ENCODE measurements at regions not wholly inside any gene's neighbourhood (a gene's known extent, or its start where the extent isn't known, plus 50 kb on each side); places are given as distances from the start of the nearest gene placed in this dataset.
A peak's percentile ranks its signal among the peaks of the same experiment; 100 is the strongest.

- no peaks in the 10 kb centered on the region for H3K36me3 ChIP-seq (ENCODE audit: control insufficient read depth in 2 of 2, insufficient read depth in 2 of 2, low read length in 2 of 2)
- peaks cover 4% of the 10 kb centered on the region for H3K4me1 ChIP-seq (ENCODE audit: control insufficient read depth, insufficient read depth, low read length)
- H3K27ac ChIP-seq (ENCODE audit: low read length), result no peak overlapping the region
- no peaks in the 10 kb centered on the region for H3K9me3 ChIP-seq (ENCODE audit: control insufficient read depth in 2 of 2, low read length in 2 of 2)
- H3K4me3 ChIP-seq (ENCODE audit: low read length in 2 of 2), result no peak overlapping the region
- H3K27me3 ChIP-seq (ENCODE audit: control insufficient read depth in 1 of 2, insufficient read depth in 2 of 2, low read length in 2 of 2), result no peaks in the 10 kb centered on the region
- H3K9ac ChIP-seq (ENCODE audit: low read length in 2 of 2), result no peak overlapping the region
These were observed 322.7 kb downstream of the FOXO1 start for GRCh38 chr13:40343550-40344269.

- peaks cover 4% of the 10 kb centered on the region for H3K4me1 ChIP-seq (ENCODE audit: control insufficient read depth, insufficient read depth, low read length)
- H3K27ac ChIP-seq (ENCODE audit: low read length), result no peak overlapping the region
- H3K9me3 ChIP-seq (ENCODE audit: control insufficient read depth in 2 of 2, low read length in 2 of 2), result no peaks in the 10 kb centered on the region
- no peak overlapping the region for H3K4me3 ChIP-seq (ENCODE audit: low read length in 2 of 2)
- H3K27me3 ChIP-seq (ENCODE audit: control insufficient read depth in 1 of 2, insufficient read depth in 2 of 2, low read length in 2 of 2), result no peaks in the 10 kb centered on the region
- H3K9ac ChIP-seq (ENCODE audit: low read length in 2 of 2), result no peak overlapping the region
- H3K36me3 ChIP-seq (ENCODE audit: control insufficient read depth in 2 of 2, insufficient read depth in 2 of 2, low read length in 2 of 2), result no peaks in the 10 kb centered on the region
These were observed 321.9 kb downstream of the FOXO1 start for GRCh38 chr13:40344270-40345148.

DNA sequence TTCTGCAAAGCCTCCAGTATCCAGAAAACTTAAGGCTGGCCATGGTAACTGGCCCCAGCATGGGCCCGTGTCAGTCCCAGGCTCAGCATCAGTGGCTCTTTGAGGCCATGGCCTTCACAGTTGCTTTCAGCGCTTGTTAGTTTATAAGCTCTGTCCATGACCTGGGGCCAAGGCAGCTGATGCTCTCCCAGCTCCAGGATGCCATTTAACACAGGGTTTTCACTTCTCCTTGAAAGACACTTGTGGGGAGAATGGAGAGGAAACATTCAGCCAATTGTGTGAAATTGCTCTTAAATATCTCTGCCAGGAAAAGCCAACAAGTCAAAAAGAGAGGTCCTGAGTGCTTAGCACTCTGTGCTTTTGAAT is 321.3 kb downstream of the FOXO1 start:
- Histone ChIP-seq H3K9me3 (ENCODE audit: control insufficient read depth in 2 of 2, low read length in 2 of 2) (no peaks in the 10 kb centered on the region), H3K9ac (ENCODE audit: low read length in 2 of 2) (no peak overlapping the region), H3K27ac (ENCODE audit: low read length) (no peak overlapping the region), H3K4me3 (ENCODE audit: low read length in 2 of 2) (no peak overlapping the region), H3K4me1 (ENCODE audit: control insufficient read depth, insufficient read depth, low read length) (peaks cover 5% of the 10 kb centered on the region), H3K36me3 (ENCODE audit: control insufficient read depth in 2 of 2, insufficient read depth in 2 of 2, low read length in 2 of 2) (no peaks in the 10 kb centered on the region), H3K27me3 (ENCODE audit: control insufficient read depth in 1 of 2, insufficient read depth in 2 of 2, low read length in 2 of 2) (no peaks in the 10 kb centered on the region)

DNA sequence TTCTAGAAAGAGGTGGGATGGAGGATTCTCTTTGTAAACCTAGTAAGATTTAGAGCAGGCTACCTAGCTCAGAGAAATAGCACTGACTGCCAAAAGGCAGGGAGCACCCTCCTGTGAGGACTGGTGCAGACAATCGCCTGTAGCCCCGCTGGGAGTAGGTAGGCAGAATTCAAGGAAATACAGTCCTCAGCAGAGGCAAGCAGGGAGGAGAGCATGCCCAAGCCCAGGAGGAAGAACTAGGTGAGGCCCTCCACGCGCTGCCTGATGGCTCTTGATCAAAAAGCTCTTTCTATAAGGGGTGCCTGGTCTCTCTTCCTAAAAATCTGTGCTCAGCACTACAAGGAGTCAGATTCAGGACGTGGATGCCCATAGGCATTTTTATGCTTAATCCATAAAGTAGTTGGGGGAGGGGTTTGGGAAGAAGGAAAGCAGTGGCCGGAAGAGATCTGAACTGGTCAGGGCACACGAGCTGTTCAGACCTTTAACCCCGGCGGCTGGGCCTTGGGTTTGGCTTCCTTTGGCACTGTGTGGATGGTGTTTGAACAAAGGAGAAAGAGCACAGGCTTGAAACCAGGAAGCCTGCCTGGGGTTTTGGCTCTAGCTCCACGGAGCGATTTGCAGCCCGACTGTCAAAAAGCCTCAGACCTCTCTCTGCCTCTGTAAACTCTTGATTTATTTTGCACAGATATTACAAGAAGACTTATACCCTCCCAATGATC is 320.6 kb downstream of the FOXO1 start:
- Histone ChIP-seq H3K27ac (ENCODE audit: low read length) (no peak overlapping the region), H3K9ac (ENCODE audit: low read length in 2 of 2) (no peak overlapping the region), H3K4me1 (ENCODE audit: control insufficient read depth, insufficient read depth, low read length) (peaks cover 5% of the 10 kb centered on the region), H3K27me3 (ENCODE audit: control insufficient read depth in 1 of 2, insufficient read depth in 2 of 2, low read length in 2 of 2) (no peaks in the 10 kb centered on the region), H3K36me3 (ENCODE audit: control insufficient read depth in 2 of 2, insufficient read depth in 2 of 2, low read length in 2 of 2) (no peaks in the 10 kb centered on the region), H3K9me3 (ENCODE audit: control insufficient read depth in 2 of 2, low read length in 2 of 2) (no peaks in the 10 kb centered on the region), H3K4me3 (ENCODE audit: low read length in 2 of 2) (no peak overlapping the region)

- peaks cover 7% of the 10 kb centered on the region for H3K4me1 ChIP-seq (ENCODE audit: control insufficient read depth, insufficient read depth, low read length)
- no peaks in the 10 kb centered on the region for H3K36me3 ChIP-seq (ENCODE audit: control insufficient read depth in 2 of 2, insufficient read depth in 2 of 2, low read length in 2 of 2)
- H3K4me3 ChIP-seq (ENCODE audit: low read length in 2 of 2), result no peak overlapping the region
- no peak overlapping the region for H3K27ac ChIP-seq (ENCODE audit: low read length)
- H3K27me3 ChIP-seq (ENCODE audit: control insufficient read depth in 1 of 2, insufficient read depth in 2 of 2, low read length in 2 of 2), result no peaks in the 10 kb centered on the region
- H3K9ac ChIP-seq (ENCODE audit: low read length in 2 of 2), result no peak overlapping the region
- H3K9me3 ChIP-seq (ENCODE audit: control insufficient read depth in 2 of 2, low read length in 2 of 2), result no peaks in the 10 kb centered on the region
These were observed 319.8 kb downstream of the FOXO1 start for GRCh38 chr13:40346592-40346991.

DNA sequence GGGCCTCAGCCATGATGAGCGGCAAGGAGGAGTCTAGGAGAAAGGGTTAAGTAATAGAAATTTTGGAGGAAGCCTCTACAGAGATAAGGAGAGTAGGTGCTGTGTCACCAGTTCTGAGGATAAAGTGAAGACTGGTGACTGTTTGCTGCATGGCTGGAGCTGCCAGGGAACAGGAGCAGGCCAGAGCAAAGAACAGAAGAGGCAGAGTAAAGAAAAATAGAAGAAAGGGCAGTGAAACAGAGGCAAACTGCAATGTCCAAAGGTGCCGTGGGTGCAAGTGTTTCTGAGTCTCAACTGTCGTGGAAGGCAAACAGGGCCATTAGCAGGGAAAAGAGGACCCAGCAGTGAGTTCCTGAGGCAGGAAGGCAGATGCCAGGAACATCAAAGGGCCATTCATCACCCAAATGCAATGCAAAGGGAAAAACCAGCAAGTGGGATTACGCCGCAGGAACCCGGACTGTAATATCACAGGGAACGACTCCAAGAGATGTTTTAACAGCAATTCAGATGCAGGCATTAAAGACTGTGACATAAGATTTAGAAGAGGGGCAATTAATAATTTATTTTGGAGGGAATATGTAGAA is 318.3 kb downstream of the FOXO1 start:
- no peak overlapping the region for H3K27ac ChIP-seq (ENCODE audit: low read length)
- H3K4me1 ChIP-seq (ENCODE audit: control insufficient read depth, insufficient read depth, low read length), result peaks cover 22% of the 10 kb centered on the region
- no peaks in the 10 kb centered on the region for H3K9me3 ChIP-seq (ENCODE audit: control insufficient read depth in 2 of 2, low read length in 2 of 2)
- H3K27me3 ChIP-seq (ENCODE audit: control insufficient read depth in 1 of 2, insufficient read depth in 2 of 2, low read length in 2 of 2), result no peaks in the 10 kb centered on the region
- no peak overlapping the region for H3K4me3 ChIP-seq (ENCODE audit: low read length in 2 of 2)
- H3K36me3 ChIP-seq (ENCODE audit: control insufficient read depth in 2 of 2, insufficient read depth in 2 of 2, low read length in 2 of 2), result no peaks in the 10 kb centered on the region
- no peak overlapping the region for H3K9ac ChIP-seq (ENCODE audit: low read length in 2 of 2)

DNA sequence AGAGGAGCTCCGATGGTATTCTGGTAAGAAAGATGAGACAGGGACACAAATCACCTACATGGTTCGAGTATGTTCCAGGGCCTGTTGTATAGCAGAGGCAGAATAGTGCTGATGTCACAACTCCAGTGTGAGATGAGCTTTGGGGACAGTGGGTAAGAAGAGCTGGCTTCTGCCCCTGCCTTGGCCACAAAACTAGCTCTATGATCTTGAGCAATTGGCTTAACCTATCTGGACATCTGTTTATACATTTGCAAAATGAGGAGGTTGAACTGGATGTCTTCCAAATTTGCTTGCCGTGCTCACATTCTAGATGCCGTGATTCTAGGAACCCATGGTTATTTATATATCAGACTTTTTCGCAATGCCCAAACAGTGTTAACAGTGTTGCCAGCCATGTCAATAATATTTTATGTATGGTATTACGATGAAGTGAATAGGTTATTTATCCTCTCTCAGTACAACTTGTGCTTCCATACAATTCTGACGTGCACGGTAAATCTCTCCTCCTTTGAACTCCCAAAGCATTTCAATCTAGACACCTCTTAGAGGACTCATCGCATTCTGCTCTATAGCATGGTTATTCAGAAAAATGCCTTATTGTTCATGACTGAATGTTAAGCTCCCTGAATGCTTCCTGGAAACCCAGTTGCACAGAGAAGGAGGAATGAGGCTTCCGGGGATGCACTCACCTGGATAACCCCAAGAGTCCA is 316.0 kb downstream of the FOXO1 start:
- H3K4me1 ChIP-seq (ENCODE audit: control insufficient read depth, insufficient read depth, low read length), result peaks cover 22% of the 10 kb centered on the region
- no peak overlapping the region for H3K9ac ChIP-seq (ENCODE audit: low read length in 2 of 2)
- H3K27ac ChIP-seq (ENCODE audit: low read length), result no peak overlapping the region
- H3K27me3 ChIP-seq (ENCODE audit: control insufficient read depth in 1 of 2, insufficient read depth in 2 of 2, low read length in 2 of 2), result no peaks in the 10 kb centered on the region
- no peaks in the 10 kb centered on the region for H3K36me3 ChIP-seq (ENCODE audit: control insufficient read depth in 2 of 2, insufficient read depth in 2 of 2, low read length in 2 of 2)
- no peak overlapping the region for H3K4me3 ChIP-seq (ENCODE audit: low read length in 2 of 2)
- no peaks in the 10 kb centered on the region for H3K9me3 ChIP-seq (ENCODE audit: control insufficient read depth in 2 of 2, low read length in 2 of 2)

GRCh38 chr13:40351537-40352379 is 314.7 kb downstream of the FOXO1 start:
- H3K36me3 ChIP-seq (ENCODE audit: control insufficient read depth in 2 of 2, insufficient read depth in 2 of 2, low read length in 2 of 2), result no peaks in the 10 kb centered on the region
- H3K9ac ChIP-seq (ENCODE audit: low read length in 2 of 2), result peak overlapping the region in 1 of 2 donors; percentile 21
- peaks cover 22% of the 10 kb centered on the region for H3K4me1 ChIP-seq (ENCODE audit: control insufficient read depth, insufficient read depth, low read length)
- no peaks in the 10 kb centered on the region for H3K27me3 ChIP-seq (ENCODE audit: control insufficient read depth in 1 of 2, insufficient read depth in 2 of 2, low read length in 2 of 2)
- H3K4me3 ChIP-seq (ENCODE audit: low read length in 2 of 2), result peak overlapping the region in 1 of 2 donors; percentile 47
- no peaks in the 10 kb centered on the region for H3K9me3 ChIP-seq (ENCODE audit: control insufficient read depth in 2 of 2, low read length in 2 of 2)
- H3K27ac ChIP-seq (ENCODE audit: low read length), result peak overlapping the region; percentile 60

- peaks cover 22% of the 10 kb centered on the region for H3K4me1 ChIP-seq (ENCODE audit: control insufficient read depth, insufficient read depth, low read length)
- peak overlapping the region in 1 of 2 donors; percentile 47 for H3K4me3 ChIP-seq (ENCODE audit: low read length in 2 of 2)
- H3K9me3 ChIP-seq (ENCODE audit: control insufficient read depth in 2 of 2, low read length in 2 of 2), result no peaks in the 10 kb centered on the region
- no peaks in the 10 kb centered on the region for H3K36me3 ChIP-seq (ENCODE audit: control insufficient read depth in 2 of 2, insufficient read depth in 2 of 2, low read length in 2 of 2)
- H3K27ac ChIP-seq (ENCODE audit: low read length), result peak overlapping the region; percentile 60
- H3K27me3 ChIP-seq (ENCODE audit: control insufficient read depth in 1 of 2, insufficient read depth in 2 of 2, low read length in 2 of 2), result no peaks in the 10 kb centered on the region
- no peak overlapping the region for H3K9ac ChIP-seq (ENCODE audit: low read length in 2 of 2)
These were observed 314.1 kb downstream of the FOXO1 start for GRCh38 chr13:40352380-40352778.
